Pancreas (tissue), 10 donors: ENCODE measurements at regions not wholly inside any gene's neighbourhood (a gene's known extent, or its start where the extent isn't known, plus 50 kb on each side); places are given as distances from the start of the nearest gene placed in this dataset.

ENCODE experiments used
- ATAC-seq, 4 donors: fragments of 200-7000 bp; cut with Tn5 transposase; one replicate each; pipeline versions ENCODE4 v1.8.0 to v1.9.1; 2020; ENCODE audit warnings: mild to moderate bottlenecking in 4 of 4, moderate library complexity in 4 of 4
- DNase-seq, 6 donors: peaks; one replicate each; pipeline ENCODE4 v3.0.0-alpha.2; 2020
- FAIRE-seq: peaks from 2 replicates; lab custom pipeline; 2012; peaks lifted over from hg19 to GRCh38; lab: Jason Lieb, UNC
- H3K27ac ChIP-seq, 4 donors: fragments of 200-600 bp; sonication (generic); 1 replicate in 3 of 4; 2 replicates in 1 of 4; pipeline versions ENCODE4 v1.5.0 to v1.8.0; 2020
- H3K27me3 ChIP-seq, 4 donors: fragments of 200-600 bp; one replicate each; pipeline ENCODE4 v1.8.0; 2021
- H3K36me3 ChIP-seq, 3 donors: fragments of 200-600 bp; sonication (generic) in 1 of 3; one replicate each; pipeline versions ENCODE4 v1.5.0 to v1.8.0; 2020 to 2021
- H3K4me1 ChIP-seq, 3 donors: fragments of 200-600 bp; one replicate each; pipeline ENCODE4 v1.8.0; 2021
- H3K4me3 ChIP-seq, 4 donors: fragments of 200-600 bp; sonication (generic) in 2 of 4; one replicate each; pipeline versions ENCODE4 v1.5.0 to v1.8.0; 2020 to 2021
- H3K9me3 ChIP-seq, 4 donors: fragments of 200-600 bp; one replicate each; pipeline ENCODE4 v1.8.0; 2021
- CTCF ChIP-seq, 4 donors: fragments of 200-600 bp; sonication (generic) in 3 of 4; IDR thresholded peaks; one replicate each; pipeline versions ENCODE4 v1.5.0 to v1.8.0; 2021; ENCODE audit warnings: antibody characterized with exemption in 4 of 4
- WGBS, 2 donors: extraction: QIAGEN DNeasy Blood & Tissue Kit; methylation state at CpG; one replicate each; pipeline ENCODE4 v1.1.7; 2013; 5-methylcytosine and 5-hydroxymethylcytosine counted together
- intact Hi-C, 3 donors: fragments of 100-400 bp; cut with DNase I; formaldehyde crosslinking; loops; one replicate each; pipeline versions ENCODE4 v1.11.1 to v1.14.2; 2022
- donor health status: healthy with polysubstance abuse.
- donor health status: DM: no; HTN: no; CAD: no; lungs with moderate emphysema.
- donor health status: DM: no; HTN: no; CAD: no.
- donor health status: control.
- donor health status: control.
- donor health status: Bipolar disorder and iron deficiency.
- donor health status: DM: yes; HTN: yes; CAD: no.
- donor health status: DM: no; HTN: no; CAD: no.
- donor health status: DM: no; HTN: no; CAD: no.
- donor health status: DM: yes; HTN: yes; CAD: no.

- ATAC-seq (no peak), DNase-seq (no peak), FAIRE-seq (no peak)
- intact Hi-C loops: no loop called here
- 84 to 86% methylated on average over 3 of the region's 3 CpGs for WGBS, 2 donors
- Histone ChIP-seq H3K4me3 (no peak overlapping the region), H3K27ac (no peak overlapping the region), H3K36me3 (no peaks in the 10 kb centered on the region), H3K9me3 (no peaks in the 10 kb centered on the region), H3K4me1 (no peaks in the 10 kb centered on the region), H3K27me3 (no peaks in the 10 kb centered on the region)
- no peak for TF ChIP-seq CTCF (IDR thresholded peaks at IDR 0.05)
Measured at GRCh38 chr5:170166101-170166500, 60.4 kb downstream of the FOXI1 start.

GRCh38 chr5:170168002-170168401 is 62.3 kb downstream of the FOXI1 start:
- no peak for TF ChIP-seq CTCF (IDR thresholded peaks at IDR 0.05)
- Histone ChIP-seq H3K9me3 (no peaks in the 10 kb centered on the region), H3K4me3 (no peak overlapping the region), H3K27ac (no peak overlapping the region), H3K36me3 (no peaks in the 10 kb centered on the region), H3K27me3 (no peaks in the 10 kb centered on the region), H3K4me1 (no peaks in the 10 kb centered on the region)
- WGBS, 2 donors: 60 to 69% methylated on average over 2 of the region's 2 CpGs
- ATAC-seq: no peak
- no peak for FAIRE-seq
- intact Hi-C loops: no loop called here
- DNase-seq: no peak

- H3K36me3 ChIP-seq: no peaks in the 10 kb centered on the region
- TF ChIP-seq CTCF (IDR thresholded peaks at IDR 0.05): no peak
- no peak overlapping the region for H3K27ac ChIP-seq
- no peak for DNase-seq
- no peaks in the 10 kb centered on the region for H3K4me1 ChIP-seq
- intact Hi-C loops: no loop called here
- H3K4me3 ChIP-seq: no peak overlapping the region
- H3K27me3 ChIP-seq: no peaks in the 10 kb centered on the region
- WGBS, 2 donors: 80 to 82% methylated on average over 3 of the region's 3 CpGs
- no peaks in the 10 kb centered on the region for H3K9me3 ChIP-seq
- FAIRE-seq: no peak
- no peak for ATAC-seq
Measured at GRCh38 chr5:170168797-170169196, 63.1 kb downstream of the FOXI1 start.

- Histone ChIP-seq H3K27me3 (no peaks in the 10 kb centered on the region), H3K4me1 (no peaks in the 10 kb centered on the region), H3K9me3 (no peaks in the 10 kb centered on the region), H3K36me3 (no peaks in the 10 kb centered on the region), H3K27ac (no peak overlapping the region), H3K4me3 (no peak overlapping the region)
- ATAC-seq: no peak
- 61 to 68% methylated on average over 4 of the region's 4 CpGs for WGBS, 2 donors
- DNase-seq: no peak
- intact Hi-C loops: no loop called here
- no peak for TF ChIP-seq CTCF (IDR thresholded peaks at IDR 0.05)
- FAIRE-seq: no peak
Measured at GRCh38 chr5:170169996-170170395, 62.8 kb upstream of the C5orf58 start.

GRCh38 chr5:170171811-170172210 is 61.0 kb upstream of the C5orf58 start:
- Histone ChIP-seq H3K9me3 (no peaks in the 10 kb centered on the region), H3K4me3 (no peak overlapping the region), H3K27me3 (no peaks in the 10 kb centered on the region), H3K27ac (no peak overlapping the region), H3K4me1 (no peaks in the 10 kb centered on the region), H3K36me3 (no peaks in the 10 kb centered on the region)
- ATAC-seq (no peak), FAIRE-seq (no peak), DNase-seq (no peak)
- no peak for TF ChIP-seq CTCF (IDR thresholded peaks at IDR 0.05)
- intact Hi-C loops: no loop called here
- 36 to 45% methylated on average over 4 of the region's 4 CpGs for WGBS, 2 donors
